SKM-1 treated with dmso at 0.1 percent for 144 hours (cell line): ENCODE measurements at regions not wholly inside any gene's neighbourhood (a gene's known extent, or its start where the extent isn't known, plus 50 kb on each side); places are given as distances from the start of the nearest gene placed in this dataset.
"Not testable (repeated sequence)": the region's sequence is repeated elsewhere in the genome, so short reads cannot be mapped to it uniquely, and the experiment has no call there.

Experiments
- DNase-seq: peaks from one replicate; lab custom pipeline; 2025; ENCODE audit not compliant: unreplicated experiment; lab: John Stamatoyannopoulos, UW

DNA sequence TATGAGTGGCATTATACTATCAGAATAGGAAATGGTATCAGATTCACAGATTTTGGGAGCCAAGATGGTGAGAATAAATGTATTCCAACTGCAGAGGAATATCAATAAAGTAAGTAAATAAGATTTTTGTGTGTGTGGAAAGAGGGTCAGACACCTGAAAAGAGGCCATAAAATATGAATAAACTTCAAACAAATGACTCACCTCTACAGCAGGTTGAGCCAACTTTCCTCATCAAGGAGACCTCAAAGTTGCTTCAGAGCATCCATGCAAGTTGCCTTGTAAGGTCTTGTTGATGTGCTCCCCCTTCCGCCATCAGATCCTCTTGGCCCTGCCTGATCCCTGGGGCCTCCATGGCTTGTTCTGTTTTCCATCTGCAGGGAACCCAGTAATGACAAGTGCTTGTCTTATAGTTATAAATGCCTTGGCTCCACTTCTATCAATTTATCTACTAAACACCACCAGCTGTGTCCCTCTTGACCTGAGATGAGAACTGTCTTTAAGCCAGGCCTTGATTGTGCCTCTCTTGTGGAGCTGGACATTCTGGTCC, 775.6 kb downstream of the LTN1 start:
- no peak for DNase-seq

- DNase-seq = no peak
Observed at GRCh38 chr21:28215214-28215954, 777.3 kb downstream of the LTN1 start.

GRCh38 chr21:28214786-28215185, 777.9 kb downstream of the LTN1 start:
- DNase-seq = no peak

- DNase-seq = no peak
Observed at GRCh38 chr21:28213261-28213660, 779.4 kb downstream of the LTN1 start.

DNA sequence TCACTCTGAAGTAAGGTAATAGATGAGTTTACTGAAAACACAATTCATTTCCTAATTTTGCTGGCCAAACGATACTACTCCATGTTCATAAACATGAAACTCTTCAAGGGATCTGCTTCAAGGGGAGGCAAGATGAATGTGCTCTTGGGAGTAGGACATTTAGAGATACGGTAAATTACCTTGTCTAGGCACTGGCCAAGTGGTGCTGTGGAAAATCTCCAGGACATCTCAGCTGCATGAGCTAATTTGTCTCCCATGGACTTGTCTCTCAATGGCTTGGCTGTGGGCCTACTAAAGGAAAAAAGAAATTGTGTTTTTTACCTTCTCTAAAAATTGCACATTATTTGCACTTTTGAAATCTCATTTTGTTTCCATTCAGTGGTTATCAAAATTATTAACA, 780.6 kb downstream of the LTN1 start:
- no peak for DNase-seq

- DNase-seq = no peak
Observed at GRCh38 chr21:28207436-28208173, 785.1 kb downstream of the LTN1 start.

- no peak for DNase-seq
Observed at GRCh38 chr21:28200726-28201125, 792.0 kb downstream of the LTN1 start.

- DNase-seq = no peak
Observed at GRCh38 chr21:28196981-28197380, 795.7 kb downstream of the LTN1 start.

GRCh38 chr21:28193189-28193588, 799.5 kb downstream of the LTN1 start:
- DNase-seq = no peak

DNA sequence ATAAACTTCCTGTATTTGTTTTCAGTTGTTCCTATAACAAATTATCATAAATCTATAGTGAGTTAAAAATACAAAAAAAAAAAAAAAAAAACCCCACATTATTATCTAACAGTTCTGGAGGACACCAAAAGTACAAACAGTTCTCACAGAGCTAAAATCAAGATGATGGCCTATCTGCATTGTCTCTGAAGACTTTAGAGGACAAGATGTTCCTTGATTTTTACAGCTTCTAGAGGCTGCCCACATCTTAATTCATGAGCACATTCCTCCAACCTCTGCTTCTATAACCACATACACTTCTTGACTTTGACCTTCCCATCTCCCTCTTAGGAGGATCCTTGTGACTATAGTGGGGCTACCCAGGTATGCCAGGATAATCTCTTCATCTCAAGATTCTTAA, 806.1 kb downstream of the LTN1 start:
- DNase-seq = no peak

- no peak for DNase-seq
Observed at GRCh38 chr21:28181730-28182129, 810.9 kb downstream of the LTN1 start.

DNA sequence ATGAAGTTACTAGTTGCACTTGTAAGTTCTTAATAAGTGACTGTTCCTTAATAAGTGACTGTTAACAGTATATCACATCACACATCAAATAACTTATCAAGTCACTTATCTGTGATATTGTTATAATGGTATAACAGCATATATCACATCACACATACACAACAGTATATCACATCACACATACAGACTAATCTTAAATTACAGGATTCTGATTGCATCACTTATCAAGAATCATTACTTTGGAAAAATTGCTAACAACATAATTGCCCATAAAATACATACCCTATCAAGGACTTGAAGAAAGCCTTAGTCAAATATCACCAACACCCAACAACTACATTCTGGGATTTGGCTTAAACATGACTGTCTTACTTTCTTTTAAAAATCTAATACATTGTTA, 813.5 kb downstream of the LTN1 start:
- no peak for DNase-seq

DNA sequence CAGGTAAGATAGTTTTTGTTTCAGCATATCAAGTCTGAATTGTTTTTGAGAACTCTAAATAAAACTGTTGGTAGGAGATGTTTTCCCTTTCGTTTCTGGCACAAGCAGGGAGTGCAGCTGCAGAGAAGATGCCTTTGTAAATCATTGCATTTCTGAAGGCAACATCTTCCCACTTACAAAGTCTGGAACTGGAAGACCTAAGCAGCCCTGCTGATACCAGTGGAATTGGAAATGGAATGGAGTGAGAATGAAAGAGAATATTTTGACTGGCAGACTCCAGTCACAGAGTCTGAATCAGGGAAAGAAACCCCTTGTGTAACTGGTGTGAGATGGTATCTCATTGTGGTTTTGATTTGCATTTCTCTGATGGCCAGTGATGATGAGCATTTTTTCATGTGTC, 815.6 kb downstream of the LTN1 start:
- no peak for DNase-seq

GRCh38 chr21:28174701-28175100, 818.0 kb downstream of the LTN1 start:
- DNase-seq = no peak

- no peak for DNase-seq
Observed at GRCh38 chr21:28174006-28174405, 818.7 kb downstream of the LTN1 start.

DNA sequence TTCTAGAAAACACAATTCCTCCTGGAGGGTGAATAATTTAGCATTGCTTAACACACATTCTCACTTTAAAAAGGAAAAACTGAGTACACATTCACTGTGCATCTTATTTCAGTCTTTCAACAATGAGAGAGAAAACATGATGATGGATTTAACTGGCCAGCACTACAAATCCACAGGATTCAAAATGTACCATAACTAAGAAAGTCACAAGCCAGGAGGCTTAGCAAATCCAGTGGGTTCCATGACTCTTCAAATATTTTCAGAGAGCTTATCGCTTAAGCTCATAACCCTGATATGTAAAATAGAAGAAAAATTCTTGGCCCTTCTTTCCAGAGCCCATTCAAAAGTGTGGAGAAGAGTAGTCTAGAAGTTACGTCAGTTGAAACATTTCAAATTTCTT, 820.3 kb downstream of the LTN1 start:
- no peak for DNase-seq

GRCh38 chr21:28167366-28167765, 825.3 kb downstream of the LTN1 start:
- DNase-seq = no peak

DNA sequence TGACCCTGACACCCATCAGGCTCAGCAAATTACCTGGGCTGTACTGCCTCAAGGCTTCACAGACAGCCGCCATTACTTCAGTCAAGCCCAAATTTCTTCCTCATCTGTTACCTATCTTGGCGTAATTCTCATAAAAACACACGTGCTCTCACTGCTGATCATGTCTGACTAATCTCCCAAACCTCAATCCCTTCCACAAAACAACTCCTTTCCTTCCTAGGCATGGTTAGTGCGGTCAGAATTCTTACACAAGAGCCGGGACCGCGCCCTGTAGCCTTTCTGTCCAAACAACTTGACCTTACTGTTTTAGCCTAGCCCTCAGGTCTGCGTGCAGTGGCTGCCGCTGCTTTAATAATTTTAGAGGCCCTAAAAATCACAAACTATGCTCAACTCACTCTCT, 828.2 kb downstream of the LTN1 start:
- not testable (repeated sequence) for DNase-seq

- DNase-seq = not testable (repeated sequence)
Observed at GRCh38 chr21:28162052-28162451, 830.6 kb downstream of the LTN1 start.

GRCh38 chr21:28160378-28160777, 832.3 kb downstream of the LTN1 start:
- DNase-seq = no peak

- no peak for DNase-seq
Observed at GRCh38 chr21:28159396-28159795, 833.3 kb downstream of the LTN1 start.

GRCh38 chr21:28156590-28156989, 836.1 kb downstream of the LTN1 start:
- DNase-seq = no peak
